Endodermal cell (in vitro differentiated cells): ENCODE measurements at regions not wholly inside any gene's neighbourhood (a gene's known extent, or its start where the extent isn't known, plus 50 kb on each side); places are given as distances from the start of the nearest gene placed in this dataset.

ENCODE experiments used
- DNase-seq: peaks from one replicate; pipeline ENCODE4 v3.0.0-alpha.2; 2017
- H3K27ac ChIP-seq: 2 replicates; pipeline ENCODE4 v1.5.1; 2013; ENCODE audit warnings: mild to moderate bottlenecking, low read depth, low read length, moderate library complexity
- H3K27me3 ChIP-seq: 2 replicates; pipeline ENCODE4 v1.6.1; 2013; ENCODE audit warnings: mild to moderate bottlenecking, low read length, moderate library complexity; ENCODE audit not compliant: insufficient read depth, control insufficient read depth, poor library complexity, severe bottlenecking
- H3K36me3 ChIP-seq: 2 replicates; pipeline ENCODE4 v1.7.0; 2013; ENCODE audit warnings: mild to moderate bottlenecking, low read length, moderate library complexity; ENCODE audit not compliant: control insufficient read depth, insufficient read depth
- H3K4me1 ChIP-seq: one replicate; pipeline ENCODE4 v1.7.0; 2013; ENCODE audit warnings: low read length; ENCODE audit not compliant: control insufficient read depth, insufficient read depth
- H3K4me3 ChIP-seq: 2 replicates; pipeline ENCODE4 v1.5.1; 2013; ENCODE audit warnings: mild to moderate bottlenecking, low read length, moderate library complexity
- H3K9ac ChIP-seq: 2 replicates; pipeline ENCODE4 v1.6.1; 2013; ENCODE audit warnings: mild to moderate bottlenecking, low read length, moderate library complexity; ENCODE audit not compliant: poor library complexity, severe bottlenecking; ENCODE audit errors: extremely low read depth
- H3K9me3 ChIP-seq: 2 replicates; pipeline ENCODE4 v1.6.1; 2013; ENCODE audit warnings: mild to moderate bottlenecking, low read length, moderate library complexity; ENCODE audit not compliant: control insufficient read depth
- H3K27ac Mint-ChIP-seq: 2 replicates; pipeline ENCODE4 v1.8.0; 2020; ENCODE audit warnings: mixed read lengths
- H3K27me3 Mint-ChIP-seq: 2 replicates; pipeline ENCODE4 v1.8.0; 2021; ENCODE audit warnings: mild to moderate bottlenecking, mixed read lengths; ENCODE audit not compliant: insufficient read depth
- H3K36me3 Mint-ChIP-seq: 2 replicates; pipeline ENCODE4 v1.8.0; 2020; ENCODE audit warnings: low read depth, mixed read lengths
- H3K4me1 Mint-ChIP-seq: 2 replicates; pipeline ENCODE4 v1.8.0; 2020; ENCODE audit warnings: mixed read lengths
- H3K4me3 Mint-ChIP-seq: 2 replicates; pipeline ENCODE4 v1.8.0; 2020; ENCODE audit warnings: mild to moderate bottlenecking, moderate library complexity, mixed read lengths
- H3K9me3 Mint-ChIP-seq: 2 replicates; pipeline ENCODE4 v1.8.0; 2020; ENCODE audit warnings: mild to moderate bottlenecking, mixed read lengths
- WGBS, 2 experiments: methylation state at CpG; one replicate each; pipeline versions ENCODE4 v1.1.5 to v1.1.7; 2013; ENCODE audit warnings: missing lambda C conversion rate in 2 of 2, mixed read lengths in 1 of 2; ENCODE audit not compliant: insufficient coverage in 1 of 2, insufficient read length in 1 of 2; 5-methylcytosine and 5-hydroxymethylcytosine counted together
- TF ChIP-seq, protein P1 (sequence below): fragments of 200-600 bp; sonication (generic); conservative IDR thresholded peaks from 2 replicates; pipeline ENCODE4 v1.5.0; 2021; ENCODE audit warnings: antibody characterized with exemption, mild to moderate bottlenecking

DNA sequence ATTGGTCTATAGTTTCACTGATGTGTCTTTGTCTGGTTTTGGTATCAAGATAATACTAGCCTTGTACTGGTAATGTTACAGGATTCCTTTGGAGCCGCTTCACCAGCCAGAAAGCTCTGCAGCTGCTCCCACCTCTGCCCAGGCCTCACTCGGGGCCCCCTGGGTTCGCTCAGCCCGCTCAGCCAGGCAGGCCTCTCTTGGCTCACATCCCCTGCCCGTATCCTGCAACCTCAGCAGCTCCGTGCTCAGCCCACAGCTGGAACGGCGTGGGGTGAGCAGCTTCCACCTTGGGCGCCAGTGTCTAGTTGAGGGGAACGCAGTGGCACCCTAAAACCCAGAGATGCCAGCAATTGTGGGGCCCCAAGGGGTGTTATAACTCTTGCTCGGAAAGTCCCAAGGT is 429.7 kb upstream of the ROBO2 start:
- no peak overlapping the region for H3K27ac Mint-ChIP-seq
- H3K4me1 Mint-ChIP-seq, result no peaks in the 10 kb centered on the region
- no peaks in the 10 kb centered on the region for H3K36me3 Mint-ChIP-seq
- Histone ChIP-seq H3K27me3 (no peaks in the 10 kb centered on the region), H3K4me3 (no peak overlapping the region), H3K4me1 (no peaks in the 10 kb centered on the region), H3K9ac (no peak overlapping the region), H3K27ac (no peak overlapping the region), H3K36me3 (no peaks in the 10 kb centered on the region), H3K9me3 (no peaks in the 10 kb centered on the region)
- WGBS, 2 experiments, result 87 to 93% methylated on average over 6 to 11 of the region's 11 CpGs
- no peaks in the 10 kb centered on the region for H3K9me3 Mint-ChIP-seq
- TF ChIP-seq, protein P1, sequence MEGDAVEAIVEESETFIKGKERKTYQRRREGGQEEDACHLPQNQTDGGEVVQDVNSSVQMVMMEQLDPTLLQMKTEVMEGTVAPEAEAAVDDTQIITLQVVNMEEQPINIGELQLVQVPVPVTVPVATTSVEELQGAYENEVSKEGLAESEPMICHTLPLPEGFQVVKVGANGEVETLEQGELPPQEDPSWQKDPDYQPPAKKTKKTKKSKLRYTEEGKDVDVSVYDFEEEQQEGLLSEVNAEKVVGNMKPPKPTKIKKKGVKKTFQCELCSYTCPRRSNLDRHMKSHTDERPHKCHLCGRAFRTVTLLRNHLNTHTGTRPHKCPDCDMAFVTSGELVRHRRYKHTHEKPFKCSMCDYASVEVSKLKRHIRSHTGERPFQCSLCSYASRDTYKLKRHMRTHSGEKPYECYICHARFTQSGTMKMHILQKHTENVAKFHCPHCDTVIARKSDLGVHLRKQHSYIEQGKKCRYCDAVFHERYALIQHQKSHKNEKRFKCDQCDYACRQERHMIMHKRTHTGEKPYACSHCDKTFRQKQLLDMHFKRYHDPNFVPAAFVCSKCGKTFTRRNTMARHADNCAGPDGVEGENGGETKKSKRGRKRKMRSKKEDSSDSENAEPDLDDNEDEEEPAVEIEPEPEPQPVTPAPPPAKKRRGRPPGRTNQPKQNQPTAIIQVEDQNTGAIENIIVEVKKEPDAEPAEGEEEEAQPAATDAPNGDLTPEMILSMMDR, result no peak
- no peak overlapping the region for H3K4me3 Mint-ChIP-seq
- no peak for DNase-seq
- H3K27me3 Mint-ChIP-seq, result no peaks in the 10 kb centered on the region

- H3K9ac ChIP-seq, result no peak overlapping the region
- 69% methylated on average over 1 of the region's 1 CpG; no CpG with 5 or more reads in 1 of the 2 experiments for WGBS, 2 experiments
- Mint-ChIP-seq H3K36me3 (no peaks in the 10 kb centered on the region), H3K4me1 (no peaks in the 10 kb centered on the region), H3K4me3 (no peak overlapping the region), H3K9me3 (no peaks in the 10 kb centered on the region), H3K27me3 (no peaks in the 10 kb centered on the region), H3K27ac (no peak overlapping the region)
- DNase-seq, result no peak
- no peak overlapping the region for H3K4me3 ChIP-seq
- H3K9me3 ChIP-seq, result no peaks in the 10 kb centered on the region
- no peaks in the 10 kb centered on the region for H3K36me3 ChIP-seq
- no peaks in the 10 kb centered on the region for H3K4me1 ChIP-seq
- H3K27ac ChIP-seq, result no peak overlapping the region
- TF ChIP-seq, protein P1, result no peak
- no peaks in the 10 kb centered on the region for H3K27me3 ChIP-seq
These were observed 424.2 kb upstream of the ROBO2 start for GRCh38 chr3:76615719-76616118.

GRCh38 chr3:76624164-76624563 is 415.7 kb upstream of the ROBO2 start:
- H3K4me3 Mint-ChIP-seq, result no peak overlapping the region
- Histone ChIP-seq H3K9me3 (no peaks in the 10 kb centered on the region), H3K9ac (no peak overlapping the region), H3K4me3 (no peak overlapping the region), H3K27me3 (no peaks in the 10 kb centered on the region), H3K27ac (no peak overlapping the region), H3K36me3 (no peaks in the 10 kb centered on the region), H3K4me1 (no peaks in the 10 kb centered on the region)
- TF ChIP-seq, protein P1, result no peak
- H3K9me3 Mint-ChIP-seq, result no peaks in the 10 kb centered on the region
- no peaks in the 10 kb centered on the region for H3K4me1 Mint-ChIP-seq
- H3K27ac Mint-ChIP-seq, result no peak overlapping the region
- DNase-seq, result no peak
- 84 to 87% methylated on average over 3 to 6 of the region's 6 CpGs for WGBS, 2 experiments
- H3K36me3 Mint-ChIP-seq, result no peaks in the 10 kb centered on the region
- H3K27me3 Mint-ChIP-seq, result no peaks in the 10 kb centered on the region
